HK-2 (cell line): ENCODE measurements at regions not wholly inside any gene's neighbourhood (a gene's known extent, or its start where the extent isn't known, plus 50 kb on each side); places are given as distances from the start of the nearest gene placed in this dataset.

Experiments used
- DNase-seq: peaks from one replicate; pipeline ENCODE4 v3.0.0-alpha.2; 2018; ENCODE audit not compliant: unreplicated experiment

DNA sequence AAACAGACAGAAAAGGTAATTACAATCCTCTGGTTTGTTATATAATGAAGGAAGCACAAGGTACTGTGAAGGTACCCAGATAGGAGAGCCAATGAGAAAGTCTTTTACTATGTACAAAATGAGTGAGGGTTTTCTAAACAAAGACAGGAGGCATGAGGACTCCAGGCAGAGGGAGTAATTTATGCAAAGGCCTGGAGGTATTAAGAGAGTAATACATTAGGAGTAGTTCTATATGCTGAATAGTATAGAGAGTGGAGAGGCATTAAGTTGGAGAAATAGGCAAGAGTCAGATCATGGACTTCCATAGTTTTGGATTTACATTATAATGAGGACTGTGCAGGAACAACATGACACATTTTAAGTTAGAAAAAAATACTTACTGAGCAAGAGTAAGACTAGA, 216.0 kb downstream of the SCG2 start:
- no peak for DNase-seq

DNA sequence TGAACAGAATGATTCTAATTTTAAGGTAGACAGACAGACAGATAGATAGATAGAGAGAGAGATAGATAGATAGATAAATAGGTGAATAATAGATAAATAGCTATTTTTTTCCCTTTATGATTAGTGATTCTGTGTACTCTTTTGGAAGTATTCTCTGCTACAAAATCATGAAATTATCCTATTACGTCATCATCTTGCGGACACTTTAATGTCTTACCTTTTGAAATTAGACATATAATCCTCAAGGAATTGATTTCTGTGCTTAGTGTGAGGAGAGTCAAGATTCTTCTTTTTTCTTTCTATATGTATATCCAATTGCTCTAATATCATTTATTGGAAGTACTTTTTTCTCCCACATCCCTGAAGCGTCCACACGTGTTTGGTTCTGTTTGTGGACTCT, 215.2 kb downstream of the SCG2 start:
- no peak for DNase-seq

DNA sequence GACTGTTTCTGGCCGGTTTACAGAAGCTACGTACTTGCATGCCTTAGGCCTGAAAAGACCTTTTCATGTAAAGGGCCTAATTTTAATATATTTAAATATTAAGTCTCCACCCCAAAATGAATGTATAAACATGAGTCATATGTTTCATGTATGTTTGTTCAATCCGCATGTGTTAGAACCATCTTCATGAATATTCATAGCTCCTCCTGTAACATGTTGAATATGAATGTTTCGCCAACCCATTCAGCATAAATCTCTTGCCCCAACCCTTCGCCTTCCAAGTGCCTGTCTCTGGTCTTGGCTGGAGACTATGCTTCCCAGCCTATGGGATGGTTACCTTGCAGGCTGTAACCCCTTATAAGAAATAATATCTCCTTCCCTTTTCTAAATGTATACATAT, 212.5 kb downstream of the SCG2 start:
- no peak for DNase-seq

DNA sequence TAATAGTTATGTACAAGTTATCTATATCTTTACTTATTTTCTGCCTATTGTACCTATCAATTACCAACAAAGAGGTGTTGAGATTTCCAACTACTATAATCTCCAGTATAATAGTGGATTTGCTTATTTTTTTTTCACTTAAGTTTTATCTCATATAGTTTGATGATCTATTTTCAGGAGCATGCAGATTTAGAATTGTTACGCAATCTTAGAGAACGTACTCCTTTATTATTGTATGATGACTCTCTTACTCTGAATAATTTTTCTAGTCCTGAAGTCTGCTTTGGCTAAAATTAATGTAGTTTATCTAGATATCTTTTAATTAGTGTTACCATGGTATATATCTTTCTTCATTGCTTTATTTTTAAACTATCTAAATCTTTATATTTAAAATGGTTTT, 205.2 kb downstream of the SCG2 start:
- DNase-seq = no peak

DNA sequence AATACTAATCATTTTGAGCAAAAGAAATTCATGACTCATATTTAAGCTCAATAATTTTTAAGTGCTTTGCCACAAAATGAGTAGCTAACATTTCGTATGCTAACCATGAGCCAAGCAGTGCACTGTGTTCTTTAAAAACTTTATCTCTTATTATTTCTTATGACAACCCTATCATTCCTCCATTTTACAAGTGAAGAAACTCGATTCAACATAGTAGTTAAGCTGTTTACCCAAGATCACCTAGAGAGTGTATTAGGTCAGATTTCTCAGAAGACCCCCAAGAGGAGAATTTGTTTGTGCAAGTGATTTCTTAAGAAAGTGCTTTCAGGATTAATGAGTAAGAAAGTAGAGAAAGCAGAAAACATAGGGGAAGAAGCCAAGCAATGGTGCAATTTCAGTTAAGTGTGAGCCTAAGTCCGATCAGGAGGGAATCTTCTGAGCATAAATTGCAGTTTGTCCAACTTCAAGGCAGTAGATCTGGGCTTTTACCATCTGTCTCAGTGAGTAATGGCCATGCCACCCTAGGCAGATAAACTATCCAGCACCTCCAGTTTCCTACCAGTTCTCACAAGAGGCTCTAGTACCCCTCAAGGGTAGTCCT, 202.7 kb downstream of the SCG2 start:
- no peak for DNase-seq

DNA sequence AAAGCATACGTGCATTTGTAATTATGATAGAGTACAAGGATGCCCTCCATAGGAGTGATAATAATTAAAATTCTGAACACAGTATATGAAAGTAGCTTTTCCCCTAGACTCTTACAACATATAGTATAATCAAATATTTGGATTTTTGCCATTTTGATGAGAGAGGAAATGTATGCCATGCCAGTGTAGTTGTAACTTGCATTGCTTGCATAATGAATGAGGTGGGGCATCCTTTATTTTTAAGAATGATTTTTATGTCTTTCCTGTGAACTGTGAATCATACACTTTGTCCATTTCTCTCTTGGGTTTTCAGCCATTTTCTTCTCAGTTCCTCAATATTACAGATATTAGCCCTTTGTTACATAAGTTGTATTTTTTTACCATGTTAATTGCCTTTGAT, 197.5 kb downstream of the SCG2 start:
- no peak for DNase-seq

DNA sequence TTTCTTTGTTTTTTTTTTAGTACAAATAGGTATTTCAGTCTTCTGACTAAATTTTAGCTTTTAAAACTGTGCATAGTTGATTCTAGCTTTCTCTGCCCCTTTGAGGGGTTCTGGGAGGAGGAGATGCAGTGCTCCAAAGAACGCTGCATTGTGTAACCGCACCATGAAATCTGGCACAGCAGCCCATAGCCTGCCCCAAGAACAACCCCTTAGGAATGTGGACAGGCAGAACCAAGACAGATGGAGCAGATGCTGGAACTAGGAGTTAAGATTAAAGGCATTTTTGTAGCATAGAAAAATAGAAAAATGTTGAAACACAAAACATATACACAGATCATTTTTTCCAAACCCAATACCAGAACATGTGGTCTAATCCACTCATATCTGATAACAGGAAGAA, 187.5 kb downstream of the SCG2 start:
- no peak for DNase-seq

DNA sequence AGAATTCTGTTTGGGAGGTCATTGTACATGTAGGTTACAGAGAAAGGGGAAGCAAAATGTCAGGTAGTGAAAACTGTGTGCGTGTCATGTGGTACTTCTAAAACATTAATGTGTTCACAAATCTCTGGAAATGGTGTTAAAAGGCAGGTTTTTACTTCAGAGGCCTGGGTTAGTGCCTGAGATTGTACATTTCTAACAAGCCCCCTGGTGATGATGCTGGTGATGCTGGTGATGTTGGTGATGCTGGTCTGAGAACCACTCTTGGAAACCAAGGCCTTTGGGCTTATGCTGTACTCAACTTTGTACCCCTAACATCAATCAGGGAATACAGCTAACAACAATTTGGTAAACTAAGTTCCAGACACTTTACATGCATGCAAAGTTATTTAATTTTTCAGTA, 187.1 kb downstream of the SCG2 start:
- no peak for DNase-seq

DNA sequence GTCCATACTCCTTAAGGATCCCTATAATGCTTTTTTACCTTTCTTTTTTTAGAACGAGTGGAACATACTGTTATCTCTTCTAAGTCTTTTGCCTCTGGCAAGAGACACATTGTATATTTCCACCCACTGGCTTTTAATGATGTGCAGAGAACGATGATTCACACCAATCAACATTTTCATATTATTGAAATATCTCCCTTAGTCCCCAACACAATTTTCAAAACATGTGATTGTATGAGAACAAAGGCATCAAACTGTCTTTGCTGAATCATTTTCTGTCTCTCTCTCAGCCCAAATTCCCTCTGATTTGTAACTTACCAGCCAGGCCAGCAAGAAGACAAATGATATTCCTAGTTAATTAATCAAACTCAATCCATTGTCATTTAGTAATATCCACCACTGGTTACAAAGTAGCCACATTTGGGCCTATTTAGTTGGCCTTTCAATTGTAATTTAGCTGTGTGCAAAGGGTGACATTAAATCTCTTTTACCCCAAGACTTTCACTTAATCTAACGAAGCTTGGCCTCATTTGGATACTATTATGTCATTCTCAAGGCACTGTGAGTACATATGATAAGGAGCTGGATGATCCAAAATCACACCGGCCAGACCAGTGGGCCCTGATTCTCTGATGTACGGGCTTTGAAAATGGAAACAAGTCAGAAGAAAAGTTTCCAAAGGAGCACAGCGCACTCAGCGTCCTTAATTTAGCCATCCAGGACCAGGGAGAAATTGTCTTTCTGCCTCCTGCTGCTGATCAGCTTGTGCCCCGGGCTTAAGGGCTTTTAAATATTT, 185.1 kb downstream of the SCG2 start:
- DNase-seq = no peak

DNA sequence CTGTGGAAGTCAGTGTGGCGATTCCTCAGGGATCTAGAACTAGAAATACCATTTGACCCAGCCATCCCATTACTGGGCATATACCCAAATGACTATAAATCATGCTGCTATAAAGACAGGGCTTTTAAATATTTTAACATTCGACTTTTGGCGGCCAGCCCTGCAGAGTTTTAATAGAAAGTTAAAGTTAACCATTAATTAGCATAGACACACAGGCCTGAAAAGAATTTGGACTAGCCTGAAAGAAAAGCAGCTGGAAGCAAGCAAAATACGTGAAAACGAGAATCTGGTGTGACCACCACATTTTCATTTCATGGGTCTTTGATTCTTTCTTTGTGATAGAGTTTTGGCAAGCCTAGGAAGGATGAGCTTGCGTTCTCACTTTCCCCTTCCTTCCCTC, 184.0 kb downstream of the SCG2 start:
- no peak for DNase-seq

DNA sequence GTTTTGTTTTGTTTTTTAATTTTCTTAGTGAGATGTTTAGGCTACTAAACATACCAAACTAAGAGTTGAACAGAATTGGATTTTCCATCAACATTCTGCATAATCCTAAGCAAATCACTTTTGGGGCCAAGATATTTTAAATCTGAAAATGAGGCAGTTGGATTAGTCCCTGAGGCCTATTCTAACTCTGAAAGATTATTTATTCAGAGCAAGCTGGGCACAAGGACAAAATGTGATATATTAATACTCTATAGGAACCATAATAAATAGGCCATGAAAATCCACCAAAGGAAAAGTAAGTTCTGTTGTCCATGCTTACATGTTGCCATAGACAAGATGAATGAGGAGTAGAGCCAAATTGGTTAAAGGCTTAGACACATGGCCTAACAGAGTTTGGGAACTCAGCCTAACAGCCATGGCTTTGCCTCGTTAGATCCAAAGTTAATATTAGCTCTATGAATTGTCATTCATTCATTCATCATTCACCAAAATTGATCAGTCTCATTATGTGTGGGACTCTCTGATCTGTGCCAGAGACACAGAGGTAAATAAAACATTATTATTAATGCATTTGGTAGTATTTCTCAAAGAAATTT, 183.5 kb downstream of the SCG2 start:
- no peak for DNase-seq

DNA sequence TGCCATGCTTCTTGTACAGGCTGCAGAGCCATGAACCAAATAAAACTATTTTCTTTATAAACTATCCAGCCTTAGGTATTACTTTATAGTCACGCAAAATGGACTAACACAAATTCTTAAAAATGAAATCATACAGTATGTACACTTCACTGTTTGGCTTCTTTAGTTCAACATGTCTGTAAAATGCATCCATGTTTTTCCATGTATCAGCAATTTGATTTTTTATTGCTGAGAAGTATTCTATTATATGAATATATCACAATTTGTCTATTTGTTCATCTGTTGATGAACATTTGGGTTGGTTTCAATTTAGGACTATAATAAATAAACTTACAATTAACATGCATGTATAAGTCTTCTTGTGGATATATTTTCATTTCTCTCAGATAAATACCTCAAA, 182.1 kb downstream of the SCG2 start:
- DNase-seq = no peak

DNA sequence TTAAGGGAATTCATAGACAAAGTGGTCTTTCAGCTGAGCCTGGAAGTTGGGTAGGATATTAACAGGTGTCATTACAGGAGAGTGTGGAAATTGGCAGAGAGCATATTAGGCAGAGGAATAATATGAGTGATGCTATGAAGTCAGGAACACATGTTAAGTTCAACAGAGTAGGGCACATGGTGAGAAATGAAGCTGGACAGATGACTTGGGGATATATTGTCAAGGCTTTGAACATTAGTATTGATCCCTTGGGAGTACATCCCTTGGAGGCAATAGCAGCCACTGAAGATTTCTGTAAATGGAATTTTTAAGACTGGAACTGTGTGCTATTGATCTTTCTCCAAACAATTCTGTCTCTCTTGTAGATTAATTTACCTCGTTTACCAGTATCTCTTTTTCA, 170.7 kb downstream of the SCG2 start:
- DNase-seq = no peak

DNA sequence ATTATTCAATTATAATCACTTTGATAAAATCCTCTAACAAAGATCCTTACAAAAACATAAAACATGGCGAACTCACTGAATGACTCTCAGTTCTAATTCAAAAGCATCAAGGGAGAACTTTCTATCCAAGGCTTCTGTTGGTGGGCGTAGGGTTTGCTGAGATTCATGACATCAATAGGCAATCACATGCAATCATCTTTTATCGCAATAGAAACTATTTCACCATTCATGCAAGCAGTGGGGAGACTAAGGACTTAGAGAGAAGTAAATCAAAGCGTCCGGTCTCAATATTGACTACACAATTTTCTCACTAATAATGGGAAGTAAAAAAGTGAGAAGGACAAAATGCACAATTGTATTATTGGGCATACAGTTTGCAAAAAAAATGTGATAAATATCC, 168.7 kb downstream of the SCG2 start:
- DNase-seq = no peak

DNA sequence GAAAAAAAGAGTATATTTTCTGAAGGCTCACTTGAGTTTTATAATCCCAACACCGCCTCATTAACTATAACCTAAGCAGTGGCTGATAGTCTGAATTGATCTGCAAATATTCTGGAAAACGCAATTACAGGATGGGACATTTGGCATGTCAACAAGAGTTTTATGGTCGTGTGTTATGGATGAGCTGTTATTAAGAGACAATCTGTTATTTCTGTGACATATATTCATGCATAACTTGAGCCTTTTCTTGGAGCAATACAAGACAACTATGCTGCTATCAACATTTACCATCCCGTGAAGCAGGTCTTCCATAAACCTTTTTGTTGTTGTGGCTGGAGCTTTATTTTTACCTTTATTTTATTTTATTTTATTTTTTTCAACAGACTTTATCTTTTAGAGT, 164.4 kb downstream of the SCG2 start:
- DNase-seq = no peak

DNA sequence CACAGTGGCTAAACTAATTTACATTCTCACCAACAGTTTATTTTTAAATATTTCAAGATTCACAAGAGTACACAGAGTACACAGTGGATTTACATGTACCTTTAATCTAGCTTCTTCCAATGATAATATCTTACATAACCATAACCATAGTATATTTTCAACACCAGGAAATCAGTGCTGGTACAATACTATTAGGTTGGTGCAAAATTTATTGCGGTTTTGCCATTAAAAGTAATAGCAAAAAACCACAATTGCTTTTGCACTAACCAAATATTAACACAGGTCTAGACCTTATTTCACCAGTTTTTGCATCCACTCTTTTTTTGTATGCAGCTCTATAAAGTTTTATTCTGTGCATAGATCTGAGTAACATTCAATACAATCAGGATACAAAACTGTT, 163.0 kb downstream of the SCG2 start:
- DNase-seq = no peak

DNA sequence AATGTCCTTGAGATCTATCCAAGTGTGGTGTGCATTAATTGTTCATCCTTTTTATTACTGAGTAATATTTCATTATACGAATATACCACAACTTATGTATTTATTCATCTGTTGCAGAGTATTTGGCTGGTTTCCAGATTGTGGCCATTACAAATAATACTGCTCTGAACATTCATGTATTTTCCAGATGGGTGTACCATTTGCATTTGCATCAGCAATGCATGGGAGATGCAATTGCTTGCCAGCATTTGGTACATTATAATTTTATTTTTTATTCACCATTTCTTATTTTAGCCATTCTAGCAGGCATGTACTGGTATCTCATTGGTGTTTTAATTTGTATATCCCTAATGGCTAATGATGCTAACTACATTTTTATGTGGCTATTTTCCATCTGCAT, 162.4 kb downstream of the SCG2 start:
- no peak for DNase-seq

DNA sequence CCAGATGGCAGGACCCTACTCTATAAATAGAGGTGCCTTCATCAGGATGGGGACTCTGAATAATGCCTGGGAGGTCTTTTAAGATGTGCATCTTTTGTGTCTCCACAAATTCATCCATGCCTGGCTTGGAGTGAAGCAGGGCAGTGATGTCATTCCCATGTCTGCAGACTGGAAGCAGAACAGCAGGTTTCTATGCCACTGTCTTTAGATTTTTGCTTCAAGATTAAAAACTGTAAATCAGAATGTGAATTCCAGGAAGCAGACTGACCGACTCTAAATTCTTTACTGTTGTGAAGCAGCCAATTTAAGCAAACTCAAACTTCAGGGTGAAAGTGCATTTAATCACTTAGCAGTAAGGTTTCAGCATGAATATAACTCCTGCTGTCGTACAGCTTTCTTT, 159.3 kb downstream of the SCG2 start:
- DNase-seq = no peak

DNA sequence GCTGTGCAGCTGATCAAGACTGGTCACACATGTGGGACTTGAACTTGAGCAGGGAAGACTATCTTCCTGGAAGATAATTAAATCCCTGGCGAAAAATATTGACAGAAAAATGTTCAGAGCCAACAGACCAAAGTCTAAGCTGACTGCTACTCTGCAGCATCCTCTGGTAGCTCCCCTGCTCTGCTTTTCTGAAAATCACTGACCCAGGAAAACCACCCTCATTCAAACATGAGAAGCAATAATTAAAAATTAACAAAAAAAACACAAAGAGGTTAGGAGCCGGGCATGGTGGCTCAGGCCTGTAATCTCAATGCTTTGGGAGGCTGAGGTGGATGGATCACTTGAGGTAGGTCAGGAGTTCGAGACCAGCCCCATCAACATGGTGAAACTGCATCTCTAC, 151.9 kb downstream of the SCG2 start:
- DNase-seq = no peak

DNA sequence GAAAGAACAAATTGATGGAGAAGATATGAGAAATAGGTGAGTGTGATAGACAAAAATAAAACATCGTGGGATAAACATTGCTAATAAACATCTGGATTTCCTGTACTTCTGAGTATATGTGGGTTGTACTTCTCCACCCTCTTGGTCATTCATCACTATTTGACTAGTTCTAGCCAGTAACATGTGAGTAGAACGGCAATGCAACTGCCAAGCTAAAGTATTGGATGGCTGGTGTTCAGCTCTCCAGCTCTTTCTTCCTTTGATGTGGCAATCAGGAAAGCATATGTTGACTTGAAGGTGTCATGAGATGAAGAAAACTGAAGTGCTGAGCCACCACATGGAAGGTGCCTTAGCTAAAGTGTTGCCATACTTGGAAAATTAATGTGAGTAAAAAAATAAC, 144.9 kb downstream of the SCG2 start:
- no peak for DNase-seq

DNA sequence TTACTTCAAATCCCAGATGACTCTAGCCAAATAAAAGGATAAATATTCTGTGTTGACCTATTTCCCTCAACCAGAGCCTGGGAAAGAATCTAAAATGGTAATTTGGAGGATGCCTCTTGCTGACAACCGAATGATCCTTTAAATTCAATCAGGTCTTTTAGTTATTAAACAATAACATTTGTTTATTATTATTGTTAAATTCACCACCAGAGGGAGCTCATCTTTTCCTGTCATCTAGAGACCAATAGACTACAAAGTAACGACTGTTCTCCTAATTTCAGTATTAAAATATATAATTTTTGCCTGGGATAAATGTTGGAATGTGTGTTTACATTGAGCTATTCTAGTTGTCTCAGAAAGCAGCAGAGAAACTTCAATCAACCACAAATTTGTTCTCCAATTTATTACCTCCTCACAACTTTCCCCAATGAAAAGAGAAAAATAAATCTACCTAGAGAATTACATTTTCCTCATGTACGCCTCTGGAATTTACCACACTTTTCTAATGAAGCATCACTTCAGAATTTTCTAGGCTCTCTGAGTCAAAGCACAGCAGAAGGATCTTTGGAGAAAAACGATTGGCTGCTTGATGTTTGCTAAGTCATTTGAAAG, 142.7 kb downstream of the SCG2 start:
- no peak for DNase-seq

DNA sequence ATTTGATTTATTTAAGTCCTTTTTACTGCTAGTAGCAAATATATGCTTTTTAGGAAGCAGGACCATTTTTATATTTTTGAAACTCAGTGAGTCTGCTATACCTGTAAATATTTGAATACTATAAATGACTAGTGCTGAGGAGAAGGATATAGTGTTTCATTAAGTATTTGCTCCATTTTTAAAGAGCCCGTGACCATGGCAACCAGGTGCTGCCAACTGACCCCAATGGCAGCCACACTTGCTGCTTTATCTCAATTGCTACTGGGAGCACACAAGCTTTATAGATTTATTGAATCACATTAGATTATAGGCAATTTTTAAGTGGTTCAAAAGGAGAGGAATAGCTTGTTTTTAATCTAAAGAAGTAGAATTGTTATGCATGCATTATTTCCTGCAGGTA, 142.0 kb downstream of the SCG2 start:
- DNase-seq = no peak

DNA sequence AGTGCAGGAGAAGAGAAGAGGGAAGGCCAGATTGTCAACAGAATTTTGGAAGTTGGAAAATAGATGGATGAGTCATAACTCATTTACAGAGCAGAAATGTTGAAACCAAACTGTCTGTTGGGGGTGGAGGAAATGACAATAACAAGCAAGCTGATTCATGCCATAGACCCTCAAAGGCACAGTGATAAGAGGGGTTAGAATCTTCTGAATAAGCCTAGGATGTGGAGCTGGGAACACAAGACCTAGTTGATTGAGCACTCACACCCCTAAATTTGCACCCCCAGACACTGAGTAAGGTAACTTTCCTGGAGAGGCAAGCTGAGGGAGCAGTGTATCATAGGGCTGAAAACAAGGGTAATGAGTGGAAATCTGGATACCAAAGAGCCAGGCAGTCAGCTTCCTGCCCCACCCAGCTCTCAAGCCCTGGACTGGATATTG, 141.4 kb downstream of the SCG2 start:
- DNase-seq = no peak
